OCI-LY3 (cell line): ENCODE measurements at regions not wholly inside any gene's neighbourhood (a gene's known extent, or its start where the extent isn't known, plus 50 kb on each side); places are given as distances from the start of the nearest gene placed in this dataset.
"Not testable (repeated sequence)": the region's sequence is repeated elsewhere in the genome, so short reads cannot be mapped to it uniquely, and the experiment has no call there.

Experiments
- H2AFZ ChIP-seq: fragments of 200-600, 300-600 bp; shearing (Covaris generic); 2 replicates; pipeline ENCODE4 v1.6.0; 2014; ENCODE audit warnings: antibody characterized with exemption, low read depth, low read length
- H3K27ac ChIP-seq: fragments of 200-600, 300-600 bp; sonication (generic); 2 replicates; pipeline ENCODE4 v1.5.1; 2014; ENCODE audit warnings: mild to moderate bottlenecking, low read length, moderate library complexity, mixed read lengths
- H3K27me3 ChIP-seq: fragments of 200-600, 300-600 bp; sonication (generic); 2 replicates; pipeline ENCODE4 v1.6.1; 2014; ENCODE audit warnings: low read depth, low read length, mixed read lengths
- H3K36me3 ChIP-seq: fragments of 200-600, 300-600 bp; sonication (generic); replicated peaks from 2 replicates; pipeline ENCODE3; 2014; ENCODE audit warnings: low read depth, low read length, mixed read lengths
- H3K4me1 ChIP-seq: fragments of 300-600, 200-600 bp; sonication (generic); 2 replicates; pipeline ENCODE4 v1.6.1; 2014; ENCODE audit warnings: low read length, mixed read lengths
- H3K4me2 ChIP-seq: fragments of 200-600, 300-600 bp; sonication (generic); 2 replicates; pipeline ENCODE4 v1.6.1; 2014; ENCODE audit warnings: low read length, mixed read lengths
- H3K4me3 ChIP-seq: fragments of 300-600, 200-600 bp; sonication (generic); 2 replicates; pipeline ENCODE4 v1.5.1; 2014; ENCODE audit warnings: antibody characterized with exemption, mild to moderate bottlenecking, low read length, moderate library complexity
- H3K79me2 ChIP-seq: fragments of 300-600, 200-600 bp; shearing (Covaris generic); 2 replicates; pipeline ENCODE4 v1.6.1; 2014; ENCODE audit warnings: mild to moderate bottlenecking, low read length, mixed read lengths
- H3K9ac ChIP-seq: fragments of 300-600, 200-600 bp; shearing (Covaris generic); 2 replicates; pipeline ENCODE4 v1.6.0; 2014; ENCODE audit warnings: mild to moderate bottlenecking, low read length, moderate library complexity
- H3K9me3 ChIP-seq: fragments of 200-600, 300-600 bp; shearing (Covaris generic); 2 replicates; pipeline ENCODE4 v1.6.1; 2014; ENCODE audit warnings: low read length, mixed read lengths; ENCODE audit not compliant: insufficient read depth
- H4K20me1 ChIP-seq: fragments of 200-600, 300-600 bp; sonication (generic); 2 replicates; pipeline ENCODE4 v1.6.1; 2016; ENCODE audit warnings: low read length, mixed read lengths; ENCODE audit not compliant: insufficient read depth
- CTCF ChIP-seq: fragments of 200-600, 300-600 bp; sonication (generic); IDR thresholded peaks from 2 replicates; pipeline ENCODE4 v1.5.1; 2014; ENCODE audit warnings: antibody characterized with exemption, low read length, low read depth
- EZH2phosphoT487 ChIP-seq: fragments of 200-600 bp; shearing (Covaris generic); IDR thresholded peaks from 2 replicates; pipeline ENCODE4 v1.6.1; 2018; ENCODE audit warnings: antibody characterized with exemption, mixed run types, low read depth

- no peak for TF ChIP-seq EZH2phosphoT487
- no peak for TF ChIP-seq CTCF
- H3K27me3 ChIP-seq: no peaks in the 10 kb centered on the region
- no peaks in the 10 kb centered on the region for H3K9me3 ChIP-seq
- no peak overlapping the region for H3K27ac ChIP-seq
- no peaks in the 10 kb centered on the region for H3K36me3 ChIP-seq
- no peak overlapping the region for H3K9ac ChIP-seq
- H4K20me1 ChIP-seq: no peaks in the 10 kb centered on the region
- H3K4me2 ChIP-seq: no peak overlapping the region
- no peak overlapping the region for H2AFZ ChIP-seq
- H3K4me1 ChIP-seq: no peaks in the 10 kb centered on the region
- no peaks in the 10 kb centered on the region for H3K79me2 ChIP-seq
- H3K4me3 ChIP-seq: no peak overlapping the region
Measured at GRCh38 chr5:136738829-136739228, 373.5 kb upstream of the TRPC7 start.

- Histone ChIP-seq H4K20me1 (no peaks in the 10 kb centered on the region), H3K27me3 (no peaks in the 10 kb centered on the region), H3K4me1 (no peaks in the 10 kb centered on the region), H3K27ac (no peak overlapping the region), H3K4me2 (no peak overlapping the region), H3K9ac (no peak overlapping the region), H3K79me2 (no peaks in the 10 kb centered on the region), H3K4me3 (no peak overlapping the region), H2AFZ (no peak overlapping the region), H3K9me3 (no peaks in the 10 kb centered on the region), H3K36me3 (no peaks in the 10 kb centered on the region)
- no peak for TF ChIP-seq CTCF
- TF ChIP-seq EZH2phosphoT487: no peak
Measured at GRCh38 chr5:136736021-136736420, 370.7 kb upstream of the TRPC7 start.

- H2AFZ ChIP-seq, H3K9me3 ChIP-seq, H3K79me2 ChIP-seq: not testable (repeated sequence)
Measured at GRCh38 chr5:136735611-136736010, 370.3 kb upstream of the TRPC7 start.

GRCh38 chr5:136734628-136735027 is 369.3 kb upstream of the TRPC7 start:
- Histone ChIP-seq H3K4me1 (no peaks in the 10 kb centered on the region), H4K20me1 (no peaks in the 10 kb centered on the region), H3K36me3 (no peaks in the 10 kb centered on the region), H3K4me2 (no peak overlapping the region), H3K9ac (no peak overlapping the region), H3K4me3 (no peak overlapping the region), H2AFZ (no peak overlapping the region), H3K27ac (no peak overlapping the region), H3K79me2 (no peaks in the 10 kb centered on the region), H3K27me3 (no peaks in the 10 kb centered on the region), H3K9me3 (no peaks in the 10 kb centered on the region)
- TF ChIP-seq EZH2phosphoT487 (no peak), CTCF (no peak)

More at GRCh38 chr5:136735611-136736010, 370.3 kb upstream of the TRPC7 start:
- H3K36me3 ChIP-seq, H3K4me3 ChIP-seq, H4K20me1 ChIP-seq, H3K27me3 ChIP-seq, H3K4me1 ChIP-seq, H3K27ac ChIP-seq, H3K4me2 ChIP-seq, H3K9ac ChIP-seq: not testable (repeated sequence)

- H2AFZ ChIP-seq: no peak overlapping the region
- no peaks in the 10 kb centered on the region for H3K79me2 ChIP-seq
- no peak overlapping the region for H3K4me3 ChIP-seq
- no peak overlapping the region for H3K27ac ChIP-seq
- no peaks in the 10 kb centered on the region for H3K27me3 ChIP-seq
- no peaks in the 10 kb centered on the region for H3K4me1 ChIP-seq
- TF ChIP-seq EZH2phosphoT487 (no peak), CTCF (no peak)
- no peaks in the 10 kb centered on the region for H4K20me1 ChIP-seq
- H3K9ac ChIP-seq: no peak overlapping the region
- no peak overlapping the region for H3K4me2 ChIP-seq
- no peaks in the 10 kb centered on the region for H3K36me3 ChIP-seq
- H3K9me3 ChIP-seq: no peaks in the 10 kb centered on the region
Measured at GRCh38 chr5:136732751-136733150, 367.4 kb upstream of the TRPC7 start.
